ENCODE measurements at regions not wholly inside any gene's neighbourhood (a gene's known extent, or its start where the extent isn't known, plus 50 kb on each side); places are given as distances from the start of the nearest gene placed in this dataset.
"Not testable (repeated sequence)": the region's sequence is repeated elsewhere in the genome, so short reads cannot be mapped to it uniquely, and the experiment has no call there.

GRCh38 chr14:48622980-48623379, 947.6 kb upstream of the MDGA2 start:
- H3K27me3 Mint-ChIP-seq (ENCODE audit: low read depth): no peaks in the 10 kb centered on the region
- DNase-seq (ENCODE audit: low spot score): no peak
- no peak overlapping the region for H3K27ac Mint-ChIP-seq
- no peaks in the 10 kb centered on the region for H3K4me1 Mint-ChIP-seq (ENCODE audit: low read depth)
- peaks cover 9% of the 10 kb centered on the region for H3K9me3 Mint-ChIP-seq
- H3K4me3 Mint-ChIP-seq: no peak overlapping the region
- no peaks in the 10 kb centered on the region for H3K36me3 Mint-ChIP-seq (ENCODE audit: low read depth)

- no peak for DNase-seq (ENCODE audit: low spot score)
- H3K4me1 Mint-ChIP-seq (ENCODE audit: low read depth): no peaks in the 10 kb centered on the region
These were observed 942.7 kb upstream of the MDGA2 start for GRCh38 chr14:48618057-48618456.

DNA sequence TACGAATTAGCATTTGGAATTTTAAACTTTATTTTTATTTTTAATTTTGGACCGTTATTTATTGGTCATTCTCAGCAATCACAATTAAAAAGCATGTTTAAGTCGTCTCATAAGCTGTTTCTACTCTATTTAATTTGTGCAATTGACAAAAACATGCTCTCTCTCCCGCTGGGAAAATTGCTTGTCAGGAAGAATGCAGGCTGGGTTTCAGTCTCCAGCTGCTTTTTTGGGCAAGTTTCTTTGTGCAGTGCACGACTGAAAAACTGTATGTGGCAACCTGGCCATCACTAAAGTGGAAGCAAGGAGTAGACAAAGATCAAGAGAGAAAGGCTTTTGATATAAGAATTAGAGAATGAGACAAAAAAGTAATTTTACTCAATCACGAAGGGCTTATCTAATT, 941.5 kb upstream of the MDGA2 start:
- H3K36me3 Mint-ChIP-seq (ENCODE audit: low read depth): no peaks in the 10 kb centered on the region
- H3K9me3 Mint-ChIP-seq: peaks cover 14% of the 10 kb centered on the region
- H3K4me3 Mint-ChIP-seq: no peak overlapping the region
- no peak for DNase-seq (ENCODE audit: low spot score)
- no peak overlapping the region for H3K27ac Mint-ChIP-seq
- no peaks in the 10 kb centered on the region for H3K4me1 Mint-ChIP-seq (ENCODE audit: low read depth)
- no peaks in the 10 kb centered on the region for H3K27me3 Mint-ChIP-seq (ENCODE audit: low read depth)

More at GRCh38 chr14:48618057-48618456, 942.7 kb upstream of the MDGA2 start:
- Mint-ChIP-seq H3K4me3 (no peak overlapping the region), H3K27ac (no peak overlapping the region), H3K36me3 (ENCODE audit: low read depth) (no peaks in the 10 kb centered on the region), H3K27me3 (ENCODE audit: low read depth) (no peaks in the 10 kb centered on the region), H3K9me3 (peaks cover 10% of the 10 kb centered on the region)

DNA sequence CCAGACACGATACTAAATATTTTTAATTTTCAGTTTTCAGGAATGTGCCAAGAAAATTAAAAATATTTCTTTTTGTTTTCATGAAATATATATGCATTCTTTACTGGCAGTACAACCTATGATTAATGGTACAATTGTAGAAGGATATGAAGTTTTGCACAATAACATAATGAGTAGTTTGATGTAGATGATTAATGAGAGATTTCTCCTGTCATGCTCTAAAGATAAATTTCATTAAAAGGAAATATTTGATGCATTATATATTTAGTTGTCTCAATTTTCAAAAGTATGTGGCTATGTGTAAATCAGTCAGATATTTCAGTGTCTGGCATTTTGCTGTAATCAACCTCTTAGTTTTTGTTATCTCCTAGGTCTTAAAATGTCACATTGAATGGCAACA, 940.2 kb upstream of the MDGA2 start:
- no peak for DNase-seq (ENCODE audit: low spot score)
- Mint-ChIP-seq H3K4me1 (ENCODE audit: low read depth) (no peaks in the 10 kb centered on the region), H3K27me3 (ENCODE audit: low read depth) (no peaks in the 10 kb centered on the region), H3K36me3 (ENCODE audit: low read depth) (no peaks in the 10 kb centered on the region), H3K27ac (no peak overlapping the region), H3K9me3 (peaks cover 24% of the 10 kb centered on the region), H3K4me3 (no peak overlapping the region)

DNA sequence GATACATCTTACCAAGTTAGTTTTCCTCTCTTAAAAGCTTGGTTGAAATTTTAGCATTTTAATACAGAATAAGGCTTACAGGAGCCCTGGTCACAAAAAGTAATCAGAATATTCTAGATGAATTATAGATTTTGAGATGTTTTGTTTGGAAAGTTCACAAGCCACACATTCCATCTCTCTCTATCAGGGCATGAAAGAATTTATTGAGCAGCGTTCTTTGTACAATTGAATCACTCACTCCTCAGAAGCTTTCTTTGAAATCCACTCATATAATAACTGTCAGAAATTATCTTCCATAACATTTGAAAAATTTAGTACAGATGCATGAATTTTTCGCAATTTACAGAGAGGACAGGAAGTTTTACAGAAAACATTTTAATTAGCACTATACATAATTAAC, 938.6 kb upstream of the MDGA2 start:
- no peak for DNase-seq (ENCODE audit: low spot score)
- Mint-ChIP-seq H3K9me3 (peaks cover 40% of the 10 kb centered on the region), H3K4me3 (no peak overlapping the region), H3K27me3 (ENCODE audit: low read depth) (no peaks in the 10 kb centered on the region), H3K36me3 (ENCODE audit: low read depth) (no peaks in the 10 kb centered on the region), H3K4me1 (ENCODE audit: low read depth) (no peaks in the 10 kb centered on the region), H3K27ac (no peak overlapping the region)

DNA sequence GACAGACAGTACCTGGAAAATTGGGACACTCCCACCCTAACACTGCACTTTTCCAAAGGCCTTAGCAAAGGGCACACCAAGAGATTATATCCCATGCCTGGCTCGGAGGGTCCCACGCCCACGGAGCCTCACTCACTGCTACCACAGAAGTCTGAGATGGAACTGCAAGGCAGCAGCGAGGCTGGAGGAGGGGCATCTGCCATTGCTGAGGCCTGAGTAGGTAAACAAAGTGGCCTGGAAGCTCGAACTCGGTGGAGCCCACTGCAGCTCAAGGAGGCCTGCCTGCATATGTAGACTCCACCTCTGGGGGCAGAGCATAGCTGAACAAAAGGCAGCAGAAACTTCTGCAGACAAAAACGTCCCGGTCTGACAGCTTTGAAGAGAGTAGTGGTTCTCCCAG, 931.6 kb upstream of the MDGA2 start:
- H3K36me3 Mint-ChIP-seq (ENCODE audit: low read depth); DNase-seq (ENCODE audit: low spot score); H3K27ac Mint-ChIP-seq; H3K27me3 Mint-ChIP-seq (ENCODE audit: low read depth); H3K4me1 Mint-ChIP-seq (ENCODE audit: low read depth); H3K4me3 Mint-ChIP-seq: not testable (repeated sequence)
- peaks cover 47% of the 10 kb centered on the region for H3K9me3 Mint-ChIP-seq

GRCh38 chr14:48598458-48598857, 923.1 kb upstream of the MDGA2 start:
- Mint-ChIP-seq H3K27ac (no peak overlapping the region), H3K9me3 (peaks cover 4% of the 10 kb centered on the region), H3K27me3 (ENCODE audit: low read depth) (no peaks in the 10 kb centered on the region), H3K4me3 (no peak overlapping the region), H3K36me3 (ENCODE audit: low read depth) (no peaks in the 10 kb centered on the region), H3K4me1 (ENCODE audit: low read depth) (no peaks in the 10 kb centered on the region)
- no peak for DNase-seq (ENCODE audit: low spot score)

- no peaks in the 10 kb centered on the region for H3K27me3 Mint-ChIP-seq (ENCODE audit: low read depth)
- no peak overlapping the region for H3K4me3 Mint-ChIP-seq
- H3K9me3 Mint-ChIP-seq: peaks cover 20% of the 10 kb centered on the region
- no peaks in the 10 kb centered on the region for H3K36me3 Mint-ChIP-seq (ENCODE audit: low read depth)
- no peak for DNase-seq (ENCODE audit: low spot score)
- H3K4me1 Mint-ChIP-seq (ENCODE audit: low read depth): no peaks in the 10 kb centered on the region
- no peak overlapping the region for H3K27ac Mint-ChIP-seq
These were observed 910.7 kb upstream of the MDGA2 start for GRCh38 chr14:48586099-48586498.

- Mint-ChIP-seq H3K27me3 (ENCODE audit: low read depth) (no peaks in the 10 kb centered on the region), H3K4me3 (no peak overlapping the region), H3K27ac (no peak overlapping the region), H3K9me3 (peaks cover 16% of the 10 kb centered on the region), H3K36me3 (ENCODE audit: low read depth) (no peaks in the 10 kb centered on the region), H3K4me1 (ENCODE audit: low read depth) (no peaks in the 10 kb centered on the region)
- DNase-seq (ENCODE audit: low spot score): no peak
These were observed 908.6 kb upstream of the MDGA2 start for GRCh38 chr14:48584031-48584430.

DNA sequence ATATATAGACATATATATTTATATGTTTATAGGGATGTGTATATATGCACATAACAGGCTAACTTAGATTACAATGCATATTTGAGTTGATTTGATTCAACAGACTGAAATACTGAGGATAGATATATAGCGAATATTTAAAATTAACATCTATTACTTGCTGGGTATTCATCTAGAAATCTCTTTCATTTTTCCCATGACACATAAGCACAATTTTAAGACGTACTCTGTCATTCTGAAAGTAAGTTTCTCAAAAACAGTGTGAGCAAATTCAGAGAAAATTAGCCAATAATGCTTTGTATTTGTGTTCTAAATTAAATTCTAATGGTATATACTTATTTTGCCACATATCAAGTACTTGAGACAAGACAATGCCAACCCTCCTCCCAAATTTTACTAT, 907.5 kb upstream of the MDGA2 start:
- no peak overlapping the region for H3K27ac Mint-ChIP-seq
- no peak overlapping the region for H3K4me3 Mint-ChIP-seq
- no peaks in the 10 kb centered on the region for H3K36me3 Mint-ChIP-seq (ENCODE audit: low read depth)
- no peaks in the 10 kb centered on the region for H3K27me3 Mint-ChIP-seq (ENCODE audit: low read depth)
- DNase-seq (ENCODE audit: low spot score): no peak
- H3K9me3 Mint-ChIP-seq: peaks cover 21% of the 10 kb centered on the region
- no peaks in the 10 kb centered on the region for H3K4me1 Mint-ChIP-seq (ENCODE audit: low read depth)

DNA sequence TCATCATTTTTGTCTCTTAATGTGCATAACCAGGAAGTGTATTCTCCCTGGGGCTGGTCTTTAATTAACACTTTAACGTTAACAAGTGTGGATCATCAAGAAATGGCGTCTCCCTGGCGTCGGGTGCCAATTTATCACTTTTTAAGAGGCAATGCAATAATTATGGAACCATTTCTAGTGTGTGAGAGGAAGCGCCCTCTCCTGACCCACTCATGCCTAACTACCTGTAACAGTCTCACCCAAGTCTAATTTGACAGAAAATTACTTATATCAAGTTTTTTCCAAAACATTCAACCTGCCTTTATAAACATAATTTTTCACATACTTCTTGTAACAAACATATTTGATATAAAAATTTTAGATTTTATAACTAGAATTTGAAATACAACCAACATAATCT, 905.3 kb upstream of the MDGA2 start:
- Mint-ChIP-seq H3K4me1 (ENCODE audit: low read depth) (no peaks in the 10 kb centered on the region), H3K27ac (no peak overlapping the region), H3K27me3 (ENCODE audit: low read depth) (no peaks in the 10 kb centered on the region), H3K9me3 (peaks cover 21% of the 10 kb centered on the region), H3K36me3 (ENCODE audit: low read depth) (no peaks in the 10 kb centered on the region), H3K4me3 (no peak overlapping the region)
- DNase-seq (ENCODE audit: low spot score): no peak

- DNase-seq (ENCODE audit: low spot score): no peak
- peaks cover 40% of the 10 kb centered on the region for H3K9me3 Mint-ChIP-seq
- no peak overlapping the region for H3K4me3 Mint-ChIP-seq
- H3K36me3 Mint-ChIP-seq (ENCODE audit: low read depth): no peaks in the 10 kb centered on the region
- H3K4me1 Mint-ChIP-seq (ENCODE audit: low read depth): no peaks in the 10 kb centered on the region
- H3K27me3 Mint-ChIP-seq (ENCODE audit: low read depth): no peaks in the 10 kb centered on the region
- H3K27ac Mint-ChIP-seq: no peak overlapping the region
These were observed 900.4 kb upstream of the MDGA2 start for GRCh38 chr14:48575772-48576171.

GRCh38 chr14:48568688-48569087, 893.3 kb upstream of the MDGA2 start:
- no peaks in the 10 kb centered on the region for H3K4me1 Mint-ChIP-seq (ENCODE audit: low read depth)
- no peaks in the 10 kb centered on the region for H3K36me3 Mint-ChIP-seq (ENCODE audit: low read depth)
- H3K9me3 Mint-ChIP-seq: peaks cover 40% of the 10 kb centered on the region
- no peak overlapping the region for H3K4me3 Mint-ChIP-seq
- H3K27me3 Mint-ChIP-seq (ENCODE audit: low read depth): no peaks in the 10 kb centered on the region
- no peak overlapping the region for H3K27ac Mint-ChIP-seq
- DNase-seq (ENCODE audit: low spot score): no peak

DNA sequence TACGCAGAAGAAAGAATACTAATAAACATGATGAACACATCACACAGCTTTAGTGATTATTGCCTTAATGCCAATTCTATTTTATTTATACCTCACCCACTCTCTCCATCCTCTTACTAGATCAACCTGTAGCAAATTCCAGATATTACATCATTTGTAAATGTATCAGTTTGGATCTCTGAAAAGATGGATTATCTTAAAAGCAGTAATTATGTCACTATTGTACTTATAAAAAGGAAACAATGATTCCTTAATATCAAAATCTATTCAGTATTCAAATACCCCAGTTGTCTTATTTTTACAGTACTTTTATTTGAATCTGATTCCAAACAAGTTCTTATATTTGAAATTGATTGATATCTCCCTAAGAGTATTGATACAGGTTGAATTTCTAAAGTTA, 892.8 kb upstream of the MDGA2 start:
- Mint-ChIP-seq H3K36me3 (ENCODE audit: low read depth) (no peaks in the 10 kb centered on the region), H3K4me3 (no peak overlapping the region), H3K27ac (no peak overlapping the region), H3K9me3 (peaks cover 43% of the 10 kb centered on the region), H3K4me1 (ENCODE audit: low read depth) (no peaks in the 10 kb centered on the region), H3K27me3 (ENCODE audit: low read depth) (no peaks in the 10 kb centered on the region)
- DNase-seq (ENCODE audit: low spot score): no peak

GRCh38 chr14:48563489-48563888, 888.1 kb upstream of the MDGA2 start:
- Mint-ChIP-seq H3K9me3 (peaks cover 34% of the 10 kb centered on the region), H3K4me1 (ENCODE audit: low read depth) (no peaks in the 10 kb centered on the region), H3K4me3 (no peak overlapping the region), H3K27me3 (ENCODE audit: low read depth) (no peaks in the 10 kb centered on the region), H3K27ac (no peak overlapping the region), H3K36me3 (ENCODE audit: low read depth) (no peaks in the 10 kb centered on the region)
- no peak for DNase-seq (ENCODE audit: low spot score)
